ENCODE measurements at regions not wholly inside any gene's neighbourhood (a gene's known extent, or its start where the extent isn't known, plus 50 kb on each side); places are given as distances from the start of the nearest gene placed in this dataset.

- Histone ChIP-seq H3K4me3 (no peak overlapping the region), H3K4me1 (no peaks in the 10 kb centered on the region), H3K36me3 (no peaks in the 10 kb centered on the region), H3K9me3 (no peaks in the 10 kb centered on the region), H3K27me3 (no peaks in the 10 kb centered on the region), H3K27ac (no peak overlapping the region)
- 75 to 86% methylated on average over 3 of the region's 3 CpGs for WGBS, 2 donors
- intact Hi-C loops (cut with DNase I): no loop called here
- TF ChIP-seq CTCF (IDR thresholded peaks at IDR 0.05): no peak
- no peak for TF ChIP-seq EP300 (IDR thresholded peaks at IDR 0.05)
- no peak for TF ChIP-seq POLR2A (IDR thresholded peaks at IDR 0.05)
- TF ChIP-seq POLR2AphosphoS5 (IDR thresholded peaks at IDR 0.05): no peak
- no peak for DNase-seq
These were observed 182.5 kb upstream of the ARX start for GRCh38 chrX:25198253-25198652.

GRCh38 chrX:25196221-25196620 is 180.5 kb upstream of the ARX start:
- no peak overlapping the region for H3K27ac ChIP-seq
- 50 to 69% methylated on average over 2 of the region's 2 CpGs for WGBS, 2 donors
- H3K27me3 ChIP-seq: no peaks in the 10 kb centered on the region
- no peak for DNase-seq
- H3K36me3 ChIP-seq: no peaks in the 10 kb centered on the region
- H3K9me3 ChIP-seq: no peaks in the 10 kb centered on the region
- TF ChIP-seq POLR2A (IDR thresholded peaks at IDR 0.05) (no peak), CTCF (IDR thresholded peaks at IDR 0.05) (no peak), POLR2AphosphoS5 (IDR thresholded peaks at IDR 0.05) (no peak)
- H3K4me1 ChIP-seq: no peaks in the 10 kb centered on the region
- intact Hi-C loops (cut with DNase I): no loop called here
- no peak overlapping the region for H3K4me3 ChIP-seq

GRCh38 chrX:25191403-25191802 is 175.6 kb upstream of the ARX start:
- H3K27me3 ChIP-seq: no peaks in the 10 kb centered on the region
- DNase-seq: no peak
- H3K9me3 ChIP-seq: no peaks in the 10 kb centered on the region
- intact Hi-C loops (cut with DNase I): no loop called here
- no peak for TF ChIP-seq CTCF (IDR thresholded peaks at IDR 0.05)
- TF ChIP-seq POLR2AphosphoS5 (IDR thresholded peaks at IDR 0.05): no peak
- TF ChIP-seq EP300 (IDR thresholded peaks at IDR 0.05): no peak
- TF ChIP-seq POLR2A (IDR thresholded peaks at IDR 0.05): no peak
- no peaks in the 10 kb centered on the region for H3K36me3 ChIP-seq
- H3K27ac ChIP-seq: no peak overlapping the region
- H3K4me1 ChIP-seq: no peaks in the 10 kb centered on the region
- 51% methylated on average over 7 of the region's 7 CpGs for WGBS, 2 donors
- H3K4me3 ChIP-seq: no peak overlapping the region

- intact Hi-C loops (cut with DNase I): no loop called here
- H3K36me3 ChIP-seq: no peaks in the 10 kb centered on the region
- no peak overlapping the region for H3K27ac ChIP-seq
- TF ChIP-seq POLR2A (IDR thresholded peaks at IDR 0.05): no peak
- no peak for TF ChIP-seq POLR2AphosphoS5 (IDR thresholded peaks at IDR 0.05)
- TF ChIP-seq CTCF (IDR thresholded peaks at IDR 0.05): no peak
- TF ChIP-seq EP300 (IDR thresholded peaks at IDR 0.05): no peak
- no peak for DNase-seq
- no peak overlapping the region for H3K4me3 ChIP-seq
- H3K4me1 ChIP-seq: no peaks in the 10 kb centered on the region
- no peaks in the 10 kb centered on the region for H3K9me3 ChIP-seq
- H3K27me3 ChIP-seq: no peaks in the 10 kb centered on the region
- WGBS, 2 donors: 79 to 83% methylated on average over 4 of the region's 4 CpGs
These were observed 166.0 kb upstream of the ARX start for GRCh38 chrX:25181775-25182174.

GRCh38 chrX:25180242-25180641 is 164.5 kb upstream of the ARX start:
- no peak for TF ChIP-seq CTCF (IDR thresholded peaks at IDR 0.05)
- no peak for TF ChIP-seq POLR2AphosphoS5 (IDR thresholded peaks at IDR 0.05)
- no peak for TF ChIP-seq EP300 (IDR thresholded peaks at IDR 0.05)
- no peak for TF ChIP-seq POLR2A (IDR thresholded peaks at IDR 0.05)
- intact Hi-C loops (cut with DNase I): no loop called here
- H3K4me3 ChIP-seq: no peak overlapping the region

More at GRCh38 chrX:25180242-25180641, 164.5 kb upstream of the ARX start:
- WGBS, 2 donors: 50 to 68% methylated on average over 2 of the region's 2 CpGs
- H3K36me3 ChIP-seq: no peaks in the 10 kb centered on the region
- H3K4me1 ChIP-seq: no peaks in the 10 kb centered on the region
- H3K27ac ChIP-seq: no peak overlapping the region
- no peak for DNase-seq
- H3K27me3 ChIP-seq: no peaks in the 10 kb centered on the region
- H3K9me3 ChIP-seq: no peaks in the 10 kb centered on the region
